ENCODE measurements at regions not wholly inside any gene's neighbourhood (a gene's known extent, or its start where the extent isn't known, plus 50 kb on each side); places are given as distances from the start of the nearest gene placed in this dataset.
"Not testable (repeated sequence)": the region's sequence is repeated elsewhere in the genome, so short reads cannot be mapped to it uniquely, and the experiment has no call there.

DNA sequence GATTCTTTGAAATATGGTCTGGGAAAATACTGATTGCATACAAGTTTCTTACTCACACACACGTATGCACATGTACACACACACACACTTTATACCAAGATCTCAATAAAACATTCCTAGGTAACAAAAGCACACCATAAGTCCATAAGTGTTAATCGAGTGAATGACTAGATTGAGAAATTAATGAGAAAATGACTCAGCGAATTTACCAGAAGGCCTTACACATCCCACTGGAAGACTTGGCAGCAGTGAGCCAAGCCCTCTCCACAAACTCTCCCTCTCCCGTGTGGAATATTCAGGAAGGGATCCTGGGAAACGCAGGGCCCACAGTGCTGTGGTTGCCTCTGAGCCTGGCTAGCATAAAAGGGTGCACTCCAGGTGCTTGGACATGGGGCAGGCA lies 227.2 kb downstream of the LY86 start:
- DNase-seq (ENCODE audit: low read depth): no peak

GRCh38 chr6:6816716-6817115 lies 228.2 kb downstream of the LY86 start:
- DNase-seq (ENCODE audit: low read depth): no peak

- DNase-seq (ENCODE audit: low read depth): no peak
These were observed 229.6 kb downstream of the LY86 start for GRCh38 chr6:6818078-6818639.

DNA sequence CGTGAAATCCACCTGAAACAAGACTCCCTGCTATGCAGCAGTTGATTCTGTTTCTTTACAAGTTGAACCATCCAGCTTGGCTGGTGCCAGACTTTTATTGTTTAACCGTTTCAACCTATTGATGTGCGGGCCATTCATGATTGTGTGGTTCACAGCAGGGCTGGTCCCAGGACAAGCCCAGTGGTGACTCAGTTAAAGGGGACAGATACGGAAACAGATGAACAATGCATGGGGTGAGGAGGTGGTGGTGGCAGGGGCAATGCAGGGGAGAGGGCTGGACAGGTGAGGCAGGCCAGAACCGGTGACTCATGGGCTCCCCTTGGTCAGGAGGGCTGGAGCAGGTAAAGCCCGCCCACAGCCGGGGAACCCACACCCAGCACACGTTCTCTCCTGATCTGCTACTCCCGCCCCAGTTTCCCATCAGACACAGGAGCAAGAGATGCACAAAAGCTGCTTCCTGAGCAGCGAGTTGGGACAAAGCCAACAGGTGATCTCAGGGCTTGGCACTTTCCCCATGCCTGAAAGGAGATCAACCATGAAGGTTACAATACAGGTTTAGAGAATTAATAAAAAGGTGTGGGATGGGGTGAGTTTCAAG lies 232.2 kb downstream of the LY86 start:
- no peak for DNase-seq (ENCODE audit: low read depth)

GRCh38 chr6:6821639-6822261 lies 233.2 kb downstream of the LY86 start:
- no peak for DNase-seq (ENCODE audit: low read depth)

DNA sequence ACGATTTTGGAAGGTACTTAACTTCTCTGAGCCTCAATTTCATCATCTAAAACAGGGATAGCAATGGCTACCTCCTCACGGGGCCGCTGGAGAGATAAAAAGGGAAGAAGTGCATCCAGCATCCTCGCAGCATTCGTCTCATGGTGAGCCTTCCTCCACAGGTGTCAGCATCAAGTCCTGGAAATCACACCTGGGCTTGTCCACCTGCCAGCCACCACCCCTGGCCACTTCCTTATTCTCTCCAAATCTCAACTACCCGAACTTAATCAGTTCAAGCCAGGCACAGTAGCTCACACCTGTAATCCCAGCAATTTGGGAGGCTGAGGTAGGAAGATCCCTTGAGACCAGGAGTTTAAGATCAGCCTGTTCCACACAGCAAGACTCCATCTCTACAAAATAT lies 234.5 kb downstream of the LY86 start:
- no peak for DNase-seq (ENCODE audit: low read depth)

GRCh38 chr6:6823568-6824224 lies 235.2 kb downstream of the LY86 start:
- DNase-seq (ENCODE audit: low read depth): no peak

- no peak for DNase-seq (ENCODE audit: low read depth)
These were observed 235.9 kb downstream of the LY86 start for GRCh38 chr6:6824381-6824780.

DNA sequence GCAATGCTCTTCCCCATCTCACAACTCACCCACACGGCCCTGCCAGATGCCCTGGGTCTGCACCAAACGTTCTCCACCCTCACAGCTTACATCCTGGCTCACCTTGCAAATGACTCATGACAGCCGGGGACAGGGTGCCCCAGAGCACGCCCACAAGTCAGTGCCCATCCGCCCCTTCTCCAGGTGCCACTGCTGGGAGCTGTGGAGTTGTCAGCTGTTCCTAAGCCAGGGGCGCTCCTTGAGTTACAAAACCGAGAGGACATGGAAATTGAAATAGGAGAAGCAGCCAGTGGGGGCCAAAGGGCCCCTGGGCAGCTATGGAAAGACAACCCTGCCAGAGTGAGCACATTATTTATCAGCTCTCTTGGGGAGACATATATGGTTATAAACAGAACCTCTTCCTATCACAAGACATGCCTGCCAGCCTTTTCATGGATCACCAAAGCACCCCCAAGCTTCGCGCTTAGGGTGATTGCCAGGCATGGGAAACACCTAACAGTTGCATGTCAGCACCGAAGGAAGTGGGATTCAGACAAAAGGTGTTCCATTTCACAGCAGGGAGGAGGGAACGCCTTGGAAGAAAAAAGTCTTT lies 236.8 kb downstream of the LY86 start:
- DNase-seq (ENCODE audit: low read depth): no peak

DNA sequence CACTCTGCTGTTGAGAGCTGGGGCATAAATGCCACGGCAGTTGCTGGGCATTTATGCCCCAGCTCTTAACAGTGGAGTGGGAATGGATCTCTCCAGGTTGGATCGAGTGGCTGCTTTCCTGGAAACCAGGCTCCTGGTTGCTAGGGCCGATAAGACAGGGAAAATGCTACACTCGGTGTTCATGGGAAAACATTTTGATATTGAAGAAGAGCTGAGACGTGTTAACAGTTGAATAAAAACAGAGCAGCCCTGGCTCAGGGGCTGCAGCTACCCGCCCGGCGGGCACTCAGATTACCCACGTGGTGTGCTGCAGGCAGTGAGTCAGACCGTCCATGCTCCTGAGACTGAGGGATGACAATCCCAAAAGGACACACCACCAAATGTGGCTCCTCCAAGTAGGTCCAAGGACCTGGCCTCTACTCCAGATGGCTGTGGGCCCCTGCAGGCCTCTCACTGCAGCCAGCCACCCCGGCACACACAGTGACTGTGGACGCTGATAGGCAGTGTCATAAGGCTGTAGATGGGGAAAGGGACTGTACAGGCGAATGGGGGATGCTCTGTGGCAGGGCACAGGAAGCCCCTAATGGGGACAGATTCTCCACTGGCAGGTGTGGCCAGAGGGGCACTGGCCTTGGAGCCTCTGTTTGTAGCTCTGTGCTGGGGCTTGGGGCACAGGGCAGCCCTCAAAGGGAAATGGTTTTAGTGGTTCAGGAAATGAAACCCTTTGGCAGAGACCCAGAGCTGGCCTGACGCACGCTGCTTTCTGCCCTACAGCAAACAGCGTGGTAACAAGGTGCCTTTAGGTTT lies 237.8 kb downstream of the LY86 start:
- no peak for DNase-seq (ENCODE audit: low read depth)

- DNase-seq (ENCODE audit: low read depth): no peak
These were observed 238.4 kb downstream of the LY86 start for GRCh38 chr6:6826961-6827360.

DNA sequence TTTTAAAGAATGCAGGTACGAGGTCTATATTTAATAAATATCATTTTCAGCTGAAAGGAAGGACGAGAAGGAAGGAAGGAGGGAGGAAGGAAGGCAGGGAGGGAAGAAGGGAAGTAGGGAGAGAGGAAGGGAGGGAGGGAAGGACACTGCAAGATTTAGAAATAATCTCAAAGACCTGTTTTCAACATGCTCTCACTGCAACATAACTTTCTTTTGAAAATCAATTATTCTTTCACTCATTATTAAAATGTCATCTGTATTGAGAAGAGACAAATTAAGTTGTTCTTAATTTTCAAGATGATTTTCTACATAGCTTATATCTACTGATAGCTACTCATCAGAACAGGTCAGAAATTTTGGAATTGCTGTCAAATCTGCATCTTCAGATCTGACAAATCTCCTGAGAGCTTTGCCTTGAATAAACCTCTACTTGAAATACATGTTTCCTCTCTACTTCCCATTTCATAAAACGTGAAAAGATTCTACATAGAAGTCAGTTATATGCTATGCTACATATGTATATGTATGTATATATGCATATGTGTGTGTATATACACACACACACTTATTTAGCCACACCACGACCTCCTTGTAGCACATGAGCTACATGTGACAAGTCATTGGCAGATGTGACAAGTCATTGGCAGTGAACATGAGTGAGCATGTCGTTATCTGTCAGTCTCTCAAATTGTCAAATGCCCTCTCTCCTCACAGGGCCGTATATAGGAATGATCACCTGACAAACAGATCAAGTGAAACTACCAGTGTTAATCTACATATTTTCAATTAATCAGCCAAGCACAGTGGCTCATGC lies 241.6 kb downstream of the LY86 start:
- DNase-seq (ENCODE audit: low read depth): no peak

GRCh38 chr6:6830686-6831063 lies 242.2 kb downstream of the LY86 start:
- DNase-seq (ENCODE audit: low read depth): not testable (repeated sequence)

- DNase-seq (ENCODE audit: low read depth): no peak
These were observed 243.9 kb downstream of the LY86 start for GRCh38 chr6:6832439-6832838.

DNA sequence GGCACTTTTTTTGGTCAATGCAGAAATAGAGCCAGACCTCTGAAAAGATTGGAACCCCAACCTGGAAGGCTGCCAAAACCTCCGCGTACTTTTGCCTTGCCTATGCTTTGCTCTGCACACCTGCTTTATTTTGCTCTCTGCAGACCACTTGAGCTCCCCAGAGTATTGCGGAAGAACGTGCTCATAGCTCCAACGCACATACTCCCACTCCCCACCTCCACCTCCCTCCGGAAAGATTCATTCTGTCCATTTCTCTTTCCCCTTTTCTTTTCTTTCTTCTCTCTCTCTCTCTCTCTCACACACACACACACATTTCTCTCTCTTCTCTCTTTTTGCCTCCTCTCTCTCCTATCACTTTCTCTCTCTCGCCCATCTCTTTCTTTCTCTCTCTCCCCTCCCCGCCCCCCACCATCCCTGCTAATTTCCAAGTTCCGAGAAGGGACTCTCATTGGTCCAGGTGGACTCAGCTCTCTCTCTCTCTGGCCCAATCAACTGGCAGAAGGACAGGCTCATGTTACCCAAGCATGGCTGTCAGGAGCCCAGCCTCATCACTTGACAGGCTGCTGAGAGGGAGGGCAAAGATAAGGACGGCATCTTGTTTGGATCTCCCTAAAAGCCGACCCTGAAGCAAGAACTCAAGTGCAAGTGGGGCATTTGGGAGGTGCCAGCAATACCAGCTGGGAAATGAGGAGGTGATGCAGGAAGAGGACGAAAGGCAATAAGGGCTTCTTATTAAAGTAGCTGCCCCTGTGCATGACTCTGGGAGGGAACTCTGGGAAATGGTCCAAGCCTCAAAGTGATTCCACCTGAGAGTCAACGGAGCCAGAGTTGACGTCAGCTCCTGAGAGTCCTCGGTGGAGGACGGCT lies 246.1 kb downstream of the LY86 start:
- no peak for DNase-seq (ENCODE audit: low read depth)

DNA sequence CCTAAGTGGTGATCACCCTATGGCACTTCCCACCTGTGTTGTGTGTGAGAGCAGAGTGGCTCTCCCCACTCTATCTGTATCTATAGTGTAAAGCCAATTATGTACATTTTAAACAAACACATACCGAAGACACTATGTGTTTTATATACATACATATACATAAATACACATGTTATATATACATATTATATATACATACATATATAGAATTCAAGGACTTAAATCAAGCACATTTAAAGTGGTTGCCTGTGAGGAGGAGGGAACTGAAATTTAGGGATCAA lies 246.6 kb downstream of the LY86 start:
- no peak for DNase-seq (ENCODE audit: low read depth)

DNA sequence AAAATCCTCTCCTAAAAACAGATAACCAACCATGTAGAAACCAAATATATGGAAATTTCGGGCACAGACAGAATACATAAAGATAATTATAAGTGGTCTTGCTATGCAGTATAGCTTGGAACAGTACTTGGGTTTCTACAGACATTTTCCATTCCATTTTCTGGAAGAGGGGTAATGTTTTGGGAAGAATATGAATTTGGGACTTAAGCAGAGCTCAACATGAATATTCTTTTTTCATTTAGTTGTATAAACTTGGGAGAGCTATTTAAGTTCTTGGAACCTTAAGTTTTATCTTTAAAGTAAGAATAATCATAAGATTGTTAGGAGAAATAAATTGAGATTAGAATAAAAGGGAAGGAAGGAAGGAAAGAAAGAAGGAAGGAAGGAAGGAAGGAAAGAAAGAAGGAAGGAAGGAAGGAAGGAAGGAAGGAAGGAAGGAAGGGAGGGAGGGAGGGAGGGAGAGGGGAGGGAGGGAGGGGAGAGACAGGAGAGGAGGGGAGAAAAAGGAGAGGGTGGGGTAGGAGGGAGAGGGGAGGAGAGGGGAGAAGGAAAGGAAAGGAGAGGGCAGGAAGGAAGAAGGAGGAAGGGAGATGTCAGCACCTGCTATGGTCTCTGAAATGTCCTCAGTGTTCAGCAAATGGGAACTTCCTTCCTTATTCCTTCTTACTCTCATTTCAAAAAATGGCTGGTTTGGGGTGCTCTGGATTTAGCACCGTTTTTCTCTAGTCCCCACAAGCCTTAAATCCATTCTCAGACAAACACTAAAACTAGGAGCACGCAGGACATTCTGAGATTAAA lies 248.3 kb downstream of the LY86 start:
- DNase-seq (ENCODE audit: low read depth): no peak

GRCh38 chr6:6837541-6838080 lies 249.1 kb downstream of the LY86 start:
- DNase-seq (ENCODE audit: low read depth): no peak

DNA sequence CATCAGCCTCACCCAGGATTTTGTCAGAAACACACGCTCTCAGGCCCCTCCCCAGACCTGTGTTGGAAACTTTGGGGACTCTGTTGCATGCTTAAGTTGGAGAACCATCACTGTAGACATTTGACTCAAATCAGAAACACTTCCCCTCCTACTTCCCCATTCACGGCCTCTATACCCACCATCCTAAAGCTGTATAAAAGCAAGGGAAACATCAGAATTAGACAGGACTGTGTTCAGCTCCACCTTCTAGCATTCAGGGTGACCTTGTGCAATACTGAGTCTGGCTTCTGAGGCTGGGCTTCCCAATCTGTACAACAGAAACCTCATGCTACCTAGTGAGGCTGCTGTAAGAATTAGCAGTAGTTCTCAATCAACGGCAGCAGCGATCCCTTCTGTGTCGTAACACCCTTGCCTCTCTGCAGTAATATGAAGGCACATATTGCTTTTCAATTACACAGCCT lies 252.3 kb downstream of the LY86 start:
- DNase-seq (ENCODE audit: low read depth): no peak

Data from stimulated activated CD8-positive, alpha-beta memory T cell treated with anti-CD3 and anti-CD28 coated beads, Interleukin-4, amount 100 ng/mL, for 24 hours (primary cell).